ENCODE measurements at regions not wholly inside any gene's neighbourhood (a gene's known extent, or its start where the extent isn't known, plus 50 kb on each side); places are given as distances from the start of the nearest gene placed in this dataset.

DNA sequence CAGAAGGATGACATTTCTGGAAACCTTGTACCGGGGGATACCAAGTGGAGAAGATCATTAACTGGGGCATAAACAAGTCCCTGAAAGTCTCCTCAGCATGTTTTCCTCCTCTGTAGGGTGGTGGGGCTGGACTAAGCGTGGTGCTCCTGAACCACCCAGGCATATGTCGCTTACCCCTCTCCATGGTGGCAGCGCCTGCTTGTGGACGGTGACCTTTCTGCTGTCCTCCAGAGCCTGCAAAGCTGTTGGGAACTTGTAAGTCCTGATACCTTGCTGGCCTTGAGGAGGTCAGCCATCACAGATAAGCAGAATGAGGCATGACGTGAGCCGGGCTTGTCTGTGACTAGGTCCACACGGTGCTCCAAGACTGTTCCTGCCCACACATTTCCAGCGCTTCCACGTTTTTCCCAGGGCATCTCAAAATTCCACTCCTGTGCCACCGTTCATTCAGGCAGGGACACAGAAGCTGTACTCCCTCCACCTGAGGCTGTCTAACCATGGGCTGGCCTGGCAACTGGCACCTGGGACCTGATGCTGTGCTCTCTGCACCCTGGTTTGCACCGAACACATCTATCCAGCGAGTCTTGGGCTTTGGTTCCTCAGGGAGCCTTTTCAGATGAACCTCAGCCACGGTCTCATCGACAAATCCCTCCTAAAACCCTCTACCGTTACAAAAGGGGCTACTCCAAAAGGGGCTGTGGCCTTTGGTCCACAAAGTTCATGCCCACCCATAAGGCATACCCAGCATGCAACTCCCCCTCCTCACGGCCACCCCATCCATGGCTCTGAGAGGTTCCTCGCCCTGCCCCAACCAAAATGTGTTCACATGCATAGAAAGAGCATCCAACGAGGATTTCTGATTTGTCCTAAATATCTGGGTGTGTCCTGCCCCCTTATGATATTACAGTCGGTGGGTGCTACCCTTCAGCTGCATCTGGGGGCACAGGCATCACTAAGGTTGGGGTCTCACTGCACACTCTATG, 199.6 kb upstream of the DIO3 start:
- no peak for ATAC-seq

DNA sequence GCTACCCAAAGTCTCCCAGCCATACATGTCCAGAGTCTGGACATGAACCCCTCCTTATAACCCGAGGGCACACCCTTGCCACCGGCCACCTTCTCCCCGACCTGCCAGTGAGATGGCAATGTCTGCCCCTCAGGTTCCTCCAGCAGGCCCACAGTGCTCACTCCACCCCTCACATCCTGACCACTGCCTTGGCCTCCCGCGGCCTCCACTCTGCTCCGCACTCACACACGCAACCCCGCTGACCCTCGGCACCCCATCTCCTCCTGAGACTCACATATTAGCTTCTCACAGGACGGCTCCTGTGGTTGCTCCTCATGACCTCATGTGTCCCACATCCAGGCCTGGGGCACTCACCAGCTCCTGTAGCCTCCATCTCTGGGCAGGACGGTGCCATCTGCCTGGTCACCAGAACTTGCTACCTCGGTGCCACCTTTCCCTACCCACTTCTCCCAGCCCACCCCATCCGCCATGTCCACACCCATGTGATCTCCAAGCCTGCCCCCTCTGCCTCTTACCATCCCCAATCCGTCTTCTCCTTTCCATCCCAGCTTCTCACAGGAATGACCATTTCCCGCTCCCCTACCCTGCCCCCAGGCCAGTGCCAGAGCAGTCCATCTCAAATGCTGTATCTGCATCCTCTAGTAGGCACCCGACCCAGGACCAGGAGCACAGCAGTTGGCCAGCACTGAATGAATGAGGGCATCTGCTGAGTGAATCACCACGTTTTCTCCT, 198.6 kb upstream of the DIO3 start:
- ATAC-seq = no peak

DNA sequence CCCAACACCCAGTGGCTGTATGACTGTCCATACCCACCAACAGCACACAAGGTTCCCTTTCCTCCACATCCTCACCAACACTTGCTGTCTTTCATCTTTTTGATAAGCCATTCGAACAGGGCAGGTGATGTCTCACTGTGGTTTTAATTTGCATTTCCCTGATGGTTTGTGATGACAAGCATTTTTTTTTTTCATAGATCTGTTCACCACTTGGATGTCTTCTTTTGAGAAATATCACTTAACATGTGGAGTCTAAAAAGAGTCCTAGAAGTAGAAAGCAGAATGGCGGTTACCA, 198.1 kb upstream of the DIO3 start:
- ATAC-seq = no peak

DNA sequence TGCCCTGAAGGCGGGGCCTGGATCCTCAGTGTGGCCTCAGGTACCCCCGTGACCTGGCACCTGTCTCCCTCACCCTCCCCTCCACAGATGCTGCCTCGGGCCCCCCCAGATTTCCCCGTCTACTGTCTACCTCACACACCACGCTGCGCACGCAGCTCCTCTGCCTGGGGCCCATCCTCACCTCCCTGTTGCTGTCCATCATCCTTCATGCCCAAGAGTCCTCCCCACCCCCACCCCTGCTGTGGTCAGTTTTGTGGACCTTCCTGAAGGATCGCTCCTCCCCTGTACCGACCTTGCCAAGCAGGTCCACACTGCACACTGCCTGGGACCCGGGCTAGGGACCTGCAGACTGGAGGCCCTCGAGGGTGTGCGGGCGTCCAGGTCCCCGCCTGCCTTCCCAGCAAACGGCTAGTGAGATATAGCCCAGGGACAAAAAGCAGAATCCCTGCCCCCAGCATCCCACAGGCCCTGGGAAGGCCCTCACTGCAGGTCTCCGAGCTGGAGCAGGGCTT, 197.4 kb upstream of the DIO3 start:
- no peak for ATAC-seq

DNA sequence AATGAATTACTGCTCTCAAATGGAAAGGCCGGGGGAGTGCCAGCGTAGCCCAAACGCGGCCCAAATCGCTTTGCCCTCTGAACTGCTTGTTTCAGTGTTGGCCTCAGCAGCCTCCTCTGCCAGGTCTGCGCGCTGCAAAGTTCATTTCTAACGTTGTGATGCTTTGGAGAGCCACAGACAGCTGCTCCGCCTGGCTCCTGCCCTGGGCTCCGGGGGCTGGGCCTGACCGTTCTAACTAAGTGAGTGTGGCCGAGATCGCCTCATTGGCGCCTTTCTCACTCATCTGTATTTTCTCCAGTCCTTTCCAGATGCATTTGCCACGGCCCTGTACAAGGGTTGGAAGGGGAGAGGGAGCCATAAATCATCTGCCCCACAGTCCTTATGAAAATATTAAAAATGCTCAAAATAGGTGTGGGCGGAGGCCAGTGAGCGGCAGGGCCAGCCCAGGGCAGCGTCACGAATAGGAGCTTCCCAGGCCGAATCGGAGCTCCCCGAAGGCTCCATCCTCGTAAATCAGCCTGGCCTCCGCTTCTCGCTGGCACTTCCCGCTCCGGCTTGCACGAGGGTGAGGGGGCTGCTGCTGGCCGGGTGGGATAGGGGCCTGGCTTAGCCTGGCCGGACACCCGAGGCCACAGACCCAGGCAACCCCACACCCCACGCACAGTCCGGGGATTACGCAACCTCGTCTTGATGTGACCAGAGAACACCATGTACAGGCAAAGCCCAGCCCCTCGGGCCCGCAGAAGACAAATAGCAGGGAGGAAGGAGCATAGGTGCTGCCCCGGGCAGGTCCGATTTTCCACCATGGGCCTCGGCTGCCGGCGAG, 196.6 kb upstream of the DIO3 start:
- no peak for ATAC-seq

DNA sequence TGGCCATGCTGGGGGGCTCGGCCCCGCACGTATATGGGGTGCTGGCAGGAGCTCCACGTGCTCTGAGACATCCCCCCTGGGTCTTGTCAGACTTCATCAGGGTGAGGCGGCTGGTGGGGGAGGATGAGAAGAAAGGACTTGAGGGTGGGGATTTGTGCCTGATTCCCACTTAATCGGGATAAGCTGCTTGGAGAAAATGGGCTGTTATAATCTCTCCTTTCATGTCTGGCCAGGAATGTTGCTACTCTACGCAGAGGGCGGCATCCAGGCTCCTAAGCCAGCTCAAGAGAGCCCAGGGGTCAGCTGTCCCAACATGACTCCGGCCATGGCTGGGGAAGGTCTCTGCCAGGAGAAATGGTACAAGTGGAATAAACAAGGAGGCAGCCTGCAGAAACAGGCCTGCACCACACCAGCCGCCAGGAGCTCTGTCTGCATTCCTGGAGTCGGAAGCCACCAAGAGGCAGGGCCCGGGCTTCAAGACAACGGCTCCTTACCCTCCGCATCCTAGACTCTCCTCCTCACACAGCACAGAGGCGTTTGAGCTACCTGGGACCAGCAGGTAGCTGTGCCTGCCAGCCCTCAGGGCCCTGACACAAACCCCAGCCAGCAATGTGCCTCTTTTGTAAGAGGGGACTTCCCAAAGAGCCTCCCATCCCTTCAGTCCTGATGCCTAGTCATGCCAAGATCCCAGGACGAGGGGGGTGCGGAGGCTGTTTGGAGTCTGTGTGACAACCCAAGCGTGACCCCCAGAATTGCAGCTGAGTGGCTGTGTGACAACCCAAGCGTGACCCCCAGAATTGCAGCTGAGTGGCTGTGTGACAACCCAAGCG, 195.8 kb upstream of the DIO3 start:
- no peak for ATAC-seq

DNA sequence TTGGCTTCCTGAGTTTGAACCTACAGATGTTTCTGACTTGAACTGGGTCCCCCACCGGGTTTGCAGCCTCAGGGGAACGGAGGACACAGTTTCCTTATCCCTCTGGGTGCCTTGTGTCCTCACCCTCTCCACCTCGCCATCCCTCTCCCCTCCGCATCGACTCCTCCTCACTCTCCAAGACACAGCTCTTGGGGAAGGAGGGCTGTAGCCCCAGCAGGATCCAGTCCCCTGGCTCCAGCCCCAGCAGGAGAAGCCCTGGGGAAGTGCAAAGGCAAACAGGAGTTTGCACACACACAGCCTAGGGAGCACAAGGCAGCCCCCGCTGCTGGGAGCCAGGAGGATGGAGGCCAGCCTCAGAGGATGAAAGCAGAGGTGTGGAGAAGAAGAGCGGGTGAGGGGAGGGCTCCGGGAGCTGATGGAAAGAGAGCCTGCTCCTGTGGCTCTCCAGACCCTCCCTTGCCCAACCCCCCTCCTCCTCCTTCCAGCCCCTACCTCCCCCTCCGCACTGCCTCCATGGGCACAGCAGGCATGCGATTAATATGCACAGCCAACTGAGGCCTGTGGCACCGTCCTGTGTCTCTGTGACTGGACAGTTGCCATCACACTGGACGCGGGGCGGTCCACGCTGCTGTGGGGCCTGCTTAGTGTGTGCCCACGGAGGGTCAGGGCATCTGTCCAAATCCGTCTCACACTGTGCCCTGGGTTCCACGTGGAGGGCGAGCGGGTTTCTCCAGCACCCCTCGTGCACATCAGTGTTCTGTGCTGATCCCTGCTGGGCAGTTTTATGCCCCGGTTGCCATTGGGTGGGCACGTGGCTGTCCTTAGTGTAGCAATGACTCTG, 193.7 kb upstream of the DIO3 start:
- ATAC-seq = no peak

DNA sequence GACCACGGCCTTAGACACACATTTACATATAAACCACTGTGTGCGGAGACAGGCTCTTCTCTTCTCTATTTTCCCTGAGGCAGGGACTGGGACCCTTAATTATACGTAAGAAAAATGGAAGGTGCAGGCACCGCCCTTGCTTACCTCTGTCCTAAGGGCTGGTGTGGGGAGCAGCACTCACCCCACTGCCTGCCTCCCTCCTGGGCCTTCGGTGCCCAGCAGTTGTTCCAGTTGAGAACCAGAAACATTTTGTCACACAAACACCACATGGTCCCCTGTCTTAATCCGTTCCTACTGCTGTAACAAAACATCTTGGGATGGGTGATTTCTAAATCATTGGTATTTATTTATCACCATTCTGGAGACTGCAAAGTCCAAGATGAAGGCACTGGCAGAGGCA, 192.7 kb upstream of the DIO3 start:
- no peak for ATAC-seq

DNA sequence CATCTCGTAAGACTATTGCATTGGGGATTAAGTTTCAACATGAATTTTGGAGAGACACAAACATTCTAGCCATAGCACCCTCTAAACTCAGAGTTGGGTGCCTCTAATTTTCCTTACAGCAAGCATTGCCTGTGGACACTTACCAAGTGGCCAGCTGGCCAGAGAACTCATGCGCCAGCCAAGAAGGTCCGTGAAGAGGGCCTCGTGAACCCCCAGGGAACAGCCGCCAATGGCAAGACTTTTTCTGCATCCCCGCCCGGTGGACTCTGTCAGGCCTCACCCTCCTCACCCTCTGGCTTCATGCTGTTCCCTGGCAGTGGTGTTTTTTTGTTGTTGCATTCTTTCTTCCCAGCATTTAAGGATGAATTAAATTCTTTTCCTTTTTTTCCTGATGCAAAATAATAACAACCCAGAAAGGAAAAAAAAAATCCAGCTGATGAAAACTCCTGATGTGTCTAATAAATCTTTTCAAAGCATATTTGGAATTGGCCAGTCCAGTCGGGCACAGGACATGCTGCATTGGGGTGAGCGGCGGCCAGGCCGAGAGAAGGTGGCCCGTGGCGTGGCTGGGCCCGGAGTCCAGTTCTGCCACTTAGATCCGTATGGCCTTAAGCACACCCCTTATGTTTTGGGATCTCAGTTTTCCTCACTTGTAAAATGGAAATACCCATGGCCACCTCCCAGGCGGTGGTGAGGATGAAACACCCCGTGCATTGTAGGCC, 191.9 kb upstream of the DIO3 start:
- ATAC-seq = no peak

DNA sequence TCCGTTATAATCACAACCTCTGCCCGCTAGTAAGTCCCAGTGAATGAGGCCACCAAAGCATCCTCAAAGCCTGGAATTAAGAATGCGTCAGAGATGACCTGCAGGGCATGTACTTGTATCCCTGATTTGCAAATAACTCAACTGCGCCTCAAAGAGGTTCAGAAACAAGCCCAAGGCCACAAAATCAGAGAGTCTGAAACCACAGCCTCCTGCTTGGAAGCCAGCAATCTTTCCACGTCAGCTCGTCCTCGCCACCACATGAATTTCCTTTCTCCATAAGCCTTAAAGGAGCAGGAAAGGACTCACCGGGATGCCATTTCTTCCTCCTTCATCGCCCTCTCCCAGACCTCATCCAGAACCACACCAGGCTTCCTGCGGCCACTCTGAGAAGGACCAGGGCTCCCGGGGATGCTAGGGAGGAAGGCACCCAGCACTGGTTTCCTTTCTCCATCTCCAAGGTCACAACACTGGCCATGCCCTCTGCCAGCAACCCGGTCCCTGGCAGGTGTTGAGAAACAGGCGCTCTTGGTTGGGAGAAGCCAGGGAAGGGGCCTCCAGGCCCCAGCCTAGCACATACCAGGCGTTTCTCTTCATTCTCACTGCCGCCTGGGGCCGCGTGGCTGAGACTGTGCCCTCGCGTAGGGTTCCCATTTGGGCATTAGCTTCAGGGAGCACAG, 191.2 kb upstream of the DIO3 start:
- no peak for ATAC-seq

DNA sequence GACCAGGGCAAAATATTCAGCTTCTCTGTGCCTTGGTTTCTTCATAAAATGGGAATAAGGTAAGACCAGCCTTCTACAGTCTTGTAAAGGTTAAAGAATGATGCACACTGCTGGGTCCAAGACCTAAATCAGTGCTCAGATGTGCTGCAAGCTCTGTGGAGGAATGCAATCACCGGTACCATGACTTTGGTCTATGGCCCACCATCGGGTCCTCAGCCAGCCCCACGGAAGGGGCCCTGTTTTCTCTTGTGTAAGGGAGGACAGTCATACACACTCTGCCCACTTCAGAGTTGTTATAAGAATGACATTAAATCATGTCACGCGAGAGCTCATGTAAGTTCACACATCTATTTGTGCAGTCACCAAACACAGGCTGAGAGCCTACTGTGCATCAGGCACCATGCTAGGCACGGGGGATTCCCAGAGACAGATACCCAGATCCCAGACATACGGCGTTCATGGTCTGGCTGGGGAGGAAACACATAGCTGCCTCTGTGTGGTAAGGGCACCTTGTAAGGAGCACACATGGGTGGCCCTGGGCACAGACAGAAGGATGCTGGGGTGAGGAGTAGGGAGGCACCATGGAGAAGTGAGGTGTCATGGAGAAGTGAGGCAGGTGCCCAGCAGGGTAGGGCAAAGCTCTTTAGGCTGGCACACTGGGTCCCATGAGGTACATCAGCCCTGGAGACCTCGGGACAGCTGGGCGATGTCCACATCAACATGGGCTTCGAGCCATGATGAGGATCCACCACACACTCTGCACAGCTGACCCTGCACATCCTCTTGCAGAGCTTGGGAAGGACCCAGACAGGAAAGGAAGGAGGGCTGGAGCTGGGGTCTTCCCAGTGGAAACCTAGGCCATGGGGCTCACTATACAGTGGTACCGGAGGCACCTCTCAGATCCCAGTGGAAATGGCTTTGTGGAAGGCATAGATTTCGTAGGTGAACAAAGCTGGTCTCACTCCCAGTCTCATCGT, 190.4 kb upstream of the DIO3 start:
- no peak for ATAC-seq

DNA sequence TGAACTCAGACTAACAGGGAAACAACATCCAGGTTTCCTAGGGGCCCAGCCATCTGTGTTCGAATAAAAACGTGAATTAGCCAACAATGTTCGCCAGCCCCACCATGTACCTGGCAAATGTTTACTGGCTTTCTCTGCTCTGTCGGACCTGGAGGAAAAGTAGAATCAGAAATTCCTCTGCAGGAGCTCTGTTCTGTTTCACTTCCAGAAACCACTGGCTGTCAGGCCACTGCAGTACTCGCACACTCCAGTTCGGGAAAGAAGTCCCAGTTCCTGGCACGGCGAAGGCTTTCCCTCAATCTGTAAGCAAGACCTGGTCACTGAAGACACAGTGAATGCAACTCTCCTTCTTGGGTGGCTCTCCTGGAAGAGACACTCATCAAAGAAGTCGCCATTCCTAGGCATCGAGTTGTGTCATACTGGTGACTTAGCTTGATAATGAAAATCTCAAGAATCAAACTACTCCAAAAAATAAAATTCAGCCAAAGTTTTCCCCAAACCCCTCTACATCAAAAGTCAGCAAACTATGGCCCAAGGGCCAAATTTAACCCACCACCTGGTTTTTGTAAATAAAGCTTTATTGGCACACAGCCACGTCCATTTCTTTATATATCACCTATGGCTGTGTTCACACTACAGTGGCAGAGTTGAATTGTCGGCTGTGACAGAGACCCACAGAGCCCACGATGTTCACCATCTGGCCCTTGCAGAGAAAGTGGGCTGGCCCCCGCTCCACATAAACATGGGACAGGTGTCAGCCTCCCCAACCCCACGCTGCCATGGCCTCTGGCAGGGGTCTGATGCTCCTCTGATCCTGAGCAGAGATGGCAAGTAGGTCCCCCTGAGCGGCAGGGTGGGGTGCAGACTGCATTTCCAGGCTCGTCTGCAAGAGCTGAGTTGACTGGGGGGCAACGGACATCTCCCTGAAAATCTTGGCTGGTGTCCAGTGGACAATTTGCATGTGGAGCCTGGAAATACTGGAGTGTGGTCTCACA, 189.2 kb upstream of the DIO3 start:
- no peak for ATAC-seq

DNA sequence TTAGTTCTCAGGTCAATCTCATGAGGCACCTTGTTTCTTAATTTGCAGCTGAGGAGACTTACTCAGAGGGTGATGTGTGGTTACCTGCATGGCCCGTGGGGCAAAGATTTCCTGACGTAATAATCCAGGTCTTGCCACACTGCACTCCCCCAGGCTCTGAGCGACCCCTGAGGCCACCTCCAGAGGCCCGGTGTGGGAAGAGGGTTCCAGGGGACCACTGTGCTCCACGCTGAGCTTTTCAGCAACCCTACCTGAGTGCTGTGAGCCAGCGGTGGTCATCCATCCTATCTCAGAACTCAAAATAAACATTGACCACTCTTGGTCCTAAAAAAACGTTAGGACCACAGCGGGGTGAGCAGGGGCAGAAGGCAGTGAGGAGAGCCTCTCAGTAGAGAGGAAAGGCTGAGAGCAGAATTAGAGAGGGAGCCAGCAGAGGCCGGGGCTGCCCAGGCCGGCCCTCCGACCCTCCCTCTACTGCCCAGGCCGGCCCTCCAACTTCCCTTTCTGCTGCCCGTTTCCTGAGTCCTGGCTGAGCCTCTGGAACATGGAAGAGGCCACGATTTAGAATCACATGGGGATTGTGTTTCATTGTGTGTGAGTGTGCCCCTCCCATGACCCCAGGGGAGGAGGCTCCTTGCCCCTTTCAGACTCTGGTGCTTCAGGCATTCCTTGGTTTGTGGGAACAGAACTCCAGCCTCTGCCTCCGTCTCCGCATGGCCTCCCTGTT, 188.2 kb upstream of the DIO3 start:
- ATAC-seq = no peak

DNA sequence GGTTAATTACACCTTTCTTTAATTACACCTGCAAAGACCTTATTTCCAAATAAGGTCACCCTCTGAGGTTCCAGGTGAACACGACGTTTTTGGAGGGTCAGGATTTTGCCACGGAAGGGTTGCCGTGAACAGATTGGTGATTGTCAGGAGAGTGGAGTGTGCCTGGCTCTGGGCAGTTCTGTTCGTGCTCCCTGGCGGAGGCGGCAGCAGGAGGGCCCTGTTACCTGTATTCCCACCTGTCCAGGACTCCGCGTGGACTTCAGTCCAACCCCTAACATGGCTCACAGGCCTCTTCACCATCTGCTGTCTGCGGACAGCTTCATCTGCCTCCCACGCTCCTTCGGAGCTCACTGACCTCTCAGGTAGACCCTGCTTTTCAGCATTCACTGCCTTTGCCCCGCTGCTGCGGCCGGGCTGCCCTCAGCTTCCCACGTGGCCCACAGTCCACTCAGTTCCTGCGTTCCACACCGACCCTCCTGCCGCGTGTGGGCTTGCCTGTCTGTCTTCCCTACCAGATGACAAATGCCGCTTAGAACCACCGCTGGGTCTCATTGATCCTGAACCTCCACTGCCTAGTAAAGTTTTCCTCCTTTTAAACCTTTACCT, 187.5 kb upstream of the DIO3 start:
- ATAC-seq = no peak

DNA sequence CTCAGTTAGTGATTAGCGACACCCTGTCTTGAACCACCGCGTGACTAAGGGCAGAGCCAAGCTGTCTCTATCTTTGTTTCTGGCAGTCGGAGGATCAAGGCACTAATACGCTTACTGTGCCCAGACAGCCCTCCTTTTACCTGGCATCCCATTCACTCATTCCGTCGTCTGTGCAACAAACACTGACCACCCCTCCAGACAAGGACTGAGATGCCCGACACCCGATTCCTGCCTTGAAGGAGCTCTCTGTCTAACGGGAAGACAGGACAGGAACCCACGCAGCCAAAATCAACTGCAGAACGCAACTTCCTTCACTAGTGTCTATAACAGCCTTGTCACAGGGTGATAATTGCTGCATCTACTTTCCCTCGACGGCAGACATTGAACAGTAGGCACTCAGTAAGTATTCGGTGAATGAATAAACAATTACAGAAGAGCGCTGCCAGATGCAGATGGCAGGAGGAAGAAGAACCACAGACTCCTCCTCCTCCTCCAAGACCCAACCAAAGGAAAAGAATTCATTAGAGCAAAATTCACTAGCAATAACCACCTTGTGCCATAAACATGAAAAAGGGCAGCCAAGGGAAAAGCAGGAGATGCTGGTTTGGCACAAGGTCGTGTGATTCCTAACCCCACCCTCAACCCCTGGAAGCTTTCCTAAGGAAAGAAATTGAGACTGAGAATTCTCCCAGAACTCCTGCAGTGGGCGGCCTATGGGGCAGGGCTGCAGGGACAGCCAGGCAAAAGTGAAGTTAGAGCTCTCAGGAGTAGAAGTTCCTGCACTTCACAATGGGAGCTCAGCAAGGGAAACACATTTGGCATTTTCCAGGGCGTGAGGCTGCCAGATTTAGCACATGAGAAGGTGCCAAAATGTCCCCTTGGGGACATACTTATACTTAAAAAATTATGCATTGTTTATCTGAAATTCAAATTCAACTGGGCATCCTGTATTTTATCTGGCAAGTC, 186.6 kb upstream of the DIO3 start:
- ATAC-seq = no peak

All from esophagus mucosa (tissue), 1 donor.